Activated CD8-positive, alpha-beta T cell treated with anti-CD3 and anti-CD28 coated beads for 36 hours (primary cell): ENCODE measurements at regions not wholly inside any gene's neighbourhood (a gene's known extent, or its start where the extent isn't known, plus 50 kb on each side); places are given as distances from the start of the nearest gene placed in this dataset.

Experiments used
- ATAC-seq: fragments of 200-7000 bp; cut with Tn5 transposase; one replicate; pipeline ENCODE4 v1.10.0; 2021; ENCODE audit warnings: mild to moderate bottlenecking, moderate library complexity
- CTCF ChIA-PET: fragments of 350-600 bp; sonication (Branson Sonifier 250); formaldehyde crosslinking; loops from one replicate; lab custom pipeline; 2021; ENCODE audit warnings: antibody characterized with exemption; lab: Charles Lee
- POLR2A ChIA-PET: fragments of 350-600 bp; sonication (Branson Sonifier 250); formaldehyde crosslinking; loops from one replicate; lab custom pipeline; 2021; ENCODE audit warnings: antibody characterized with exemption; lab: Charles Lee
- DNase-seq: peaks from one replicate; pipeline ENCODE4 v3.0.0-alpha.2; 2020
- H3K27ac Mint-ChIP-seq: one replicate; pipeline ENCODE4 v1.8.0; 2021; ENCODE audit warnings: mild to moderate bottlenecking, mixed read lengths
- H3K27me3 Mint-ChIP-seq: one replicate; pipeline ENCODE4 v1.8.0; 2021; ENCODE audit warnings: mixed read lengths
- H3K36me3 Mint-ChIP-seq: one replicate; pipeline ENCODE4 v1.8.0; 2021; ENCODE audit warnings: low read depth, mixed read lengths
- H3K4me1 Mint-ChIP-seq: one replicate; pipeline ENCODE4 v1.8.0; 2021; ENCODE audit warnings: low read depth, mixed read lengths
- H3K4me3 Mint-ChIP-seq: one replicate; pipeline ENCODE4 v1.8.0; 2021; ENCODE audit warnings: mild to moderate bottlenecking, moderate library complexity, mixed read lengths
- H3K9me3 Mint-ChIP-seq: one replicate; pipeline ENCODE4 v1.8.0; 2021; ENCODE audit warnings: mixed read lengths
- CTCF ChIP-seq: fragments of 200-600 bp; IDR thresholded peaks from one replicate; pipeline ENCODE4 v1.8.0; 2022; ENCODE audit warnings: antibody characterized with exemption, mild to moderate bottlenecking
- intact Hi-C: fragments of 100-400 bp; cut with micrococcal nuclease; formaldehyde crosslinking; loops from one replicate; pipeline ENCODE4 v1.10.0; 2022

- intact Hi-C loops = no loop called here
- Mint-ChIP-seq H3K36me3 (no peaks in the 10 kb centered on the region), H3K9me3 (no peaks in the 10 kb centered on the region), H3K27me3 (no peaks in the 10 kb centered on the region), H3K4me3 (no peak overlapping the region), H3K27ac (no peak overlapping the region), H3K4me1 (no peaks in the 10 kb centered on the region)
- CTCF ChIA-PET = no interaction called here
- DNase-seq (no peak), ATAC-seq (no peak)
- TF ChIP-seq CTCF = no peak
- POLR2A ChIA-PET = no interaction called here
Observed at GRCh38 chr5:2451100-2451499, 300.4 kb downstream of the IRX2 start.

- CTCF ChIA-PET = no interaction called here
- Mint-ChIP-seq H3K4me3 (no peak overlapping the region), H3K9me3 (peaks cover 2% of the 10 kb centered on the region), H3K36me3 (no peaks in the 10 kb centered on the region), H3K27me3 (no peaks in the 10 kb centered on the region), H3K27ac (no peak overlapping the region), H3K4me1 (no peaks in the 10 kb centered on the region)
- ATAC-seq (no peak), DNase-seq (no peak)
- TF ChIP-seq CTCF = no peak
- intact Hi-C loops = no loop called here
- POLR2A ChIA-PET = no interaction called here
Observed at GRCh38 chr5:2442496-2443354, 308.8 kb downstream of the IRX2 start.

- intact Hi-C loops = no loop called here
- Mint-ChIP-seq H3K4me1 (no peaks in the 10 kb centered on the region), H3K27me3 (no peaks in the 10 kb centered on the region), H3K27ac (no peak overlapping the region), H3K9me3 (peaks cover 2% of the 10 kb centered on the region), H3K36me3 (no peaks in the 10 kb centered on the region), H3K4me3 (no peak overlapping the region)
- TF ChIP-seq CTCF = no peak
- DNase-seq (no peak), ATAC-seq (no peak)
- CTCF ChIA-PET = no interaction called here
- POLR2A ChIA-PET = no interaction called here
Observed at GRCh38 chr5:2441495-2442180, 309.8 kb downstream of the IRX2 start.

DNA sequence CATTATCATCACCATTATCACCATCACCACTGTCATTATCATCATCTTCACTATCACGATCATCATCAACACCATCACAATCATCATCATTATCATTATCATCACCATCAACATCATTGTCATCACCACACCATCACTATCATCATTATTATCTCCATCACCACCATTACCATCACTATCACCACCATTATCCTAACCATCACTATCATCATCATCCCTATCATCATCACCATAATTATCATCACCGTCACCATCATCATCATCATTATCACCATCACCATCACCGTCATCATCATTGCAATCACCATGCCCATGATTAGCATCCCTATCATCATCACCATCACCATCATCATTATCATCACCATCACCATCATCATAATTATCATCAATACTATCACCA lies 311.9 kb downstream of the IRX2 start:
- Mint-ChIP-seq H3K4me1 (no peaks in the 10 kb centered on the region), H3K27ac (no peak overlapping the region), H3K27me3 (no peaks in the 10 kb centered on the region), H3K4me3 (no peak overlapping the region), H3K9me3 (no peaks in the 10 kb centered on the region), H3K36me3 (no peaks in the 10 kb centered on the region)
- intact Hi-C loops = no loop called here
- DNase-seq (no peak), ATAC-seq (no peak)
- POLR2A ChIA-PET = no interaction called here
- no peak for TF ChIP-seq CTCF
- CTCF ChIA-PET = no interaction called here

DNA sequence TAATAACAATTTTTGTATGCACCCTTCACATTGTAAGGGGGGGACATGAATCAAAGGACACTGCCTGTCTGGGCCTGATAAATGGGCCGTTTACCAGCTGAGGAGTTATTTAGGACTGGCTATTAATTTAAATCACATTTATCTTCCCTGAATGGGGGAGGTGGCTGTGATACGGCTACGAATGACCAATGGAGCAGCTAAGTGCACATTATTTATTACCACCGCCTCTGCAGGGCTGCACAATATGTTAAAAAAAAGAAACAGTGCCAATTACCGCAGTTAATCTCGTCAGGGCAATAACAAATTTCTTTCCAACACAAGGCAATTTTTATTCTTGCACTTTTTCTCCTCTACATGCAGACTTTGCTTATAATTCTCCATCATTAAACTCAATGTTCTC lies 318.4 kb downstream of the IRX2 start:
- no peak for TF ChIP-seq CTCF
- ATAC-seq = no peak
- H3K27ac Mint-ChIP-seq = no peak overlapping the region

More for the DNA sequence above, 318.4 kb downstream of the IRX2 start:
- no peak for DNase-seq
- Mint-ChIP-seq H3K4me1 (no peaks in the 10 kb centered on the region), H3K36me3 (no peaks in the 10 kb centered on the region), H3K27me3 (no peaks in the 10 kb centered on the region), H3K9me3 (no peaks in the 10 kb centered on the region), H3K4me3 (no peak overlapping the region)
- POLR2A ChIA-PET = no interaction called here
- CTCF ChIA-PET = no interaction called here
- intact Hi-C loops = no loop called here
